Mesothelial cell of epicardium (in vitro differentiated cells): ENCODE measurements at regions not wholly inside any gene's neighbourhood (a gene's known extent, or its start where the extent isn't known, plus 50 kb on each side); places are given as distances from the start of the nearest gene placed in this dataset.

Experiments used
- DNase-seq, 2 experiments: peaks; one replicate each; pipeline ENCODE4 v3.0.0; 2021; ENCODE audit warnings: low spot score in 2 of 2; ENCODE audit not compliant: unreplicated experiment in 2 of 2
- H3K27ac Mint-ChIP-seq: 2 replicates; pipeline ENCODE4 v1.8.0; 2021; ENCODE audit warnings: mixed read lengths
- H3K27me3 Mint-ChIP-seq: 2 replicates; pipeline ENCODE4 v1.8.0; 2021; ENCODE audit warnings: low read depth, mixed read lengths
- H3K36me3 Mint-ChIP-seq: 2 replicates; pipeline ENCODE4 v1.8.0; 2021; ENCODE audit warnings: mixed read lengths
- H3K4me1 Mint-ChIP-seq: 2 replicates; pipeline ENCODE4 v1.8.0; 2021; ENCODE audit warnings: mixed read lengths
- H3K4me3 Mint-ChIP-seq: 2 replicates; pipeline ENCODE4 v1.8.0; 2021; ENCODE audit warnings: mild to moderate bottlenecking, moderate library complexity, mixed read lengths
- H3K9me3 Mint-ChIP-seq: 2 replicates; pipeline ENCODE4 v1.8.0; 2021; ENCODE audit warnings: mixed read lengths
- CTCF ChIP-seq: fragments of 200-600 bp; sonication (generic); IDR thresholded peaks from one replicate; pipeline ENCODE4 v1.5.0; 2021; ENCODE audit warnings: antibody characterized with exemption; ENCODE audit not compliant: unreplicated experiment

- no peaks in the 10 kb centered on the region for H3K9me3 Mint-ChIP-seq
- DNase-seq = no peak
- H3K27me3 Mint-ChIP-seq = no peaks in the 10 kb centered on the region
- TF ChIP-seq CTCF = no peak
- H3K4me3 Mint-ChIP-seq = no peak overlapping the region
- H3K27ac Mint-ChIP-seq = no peak overlapping the region
- H3K36me3 Mint-ChIP-seq = no peaks in the 10 kb centered on the region
- H3K4me1 Mint-ChIP-seq = peaks cover 17% of the 10 kb centered on the region
Measured at GRCh38 chr16:88276591-88276990, 106.2 kb upstream of the ZNF469 start.

GRCh38 chr16:88279998-88280397 lies 102.8 kb upstream of the ZNF469 start:
- no peak overlapping the region for H3K27ac Mint-ChIP-seq
- peaks cover 5% of the 10 kb centered on the region for H3K9me3 Mint-ChIP-seq
- H3K4me1 Mint-ChIP-seq = peaks cover 17% of the 10 kb centered on the region
- no peak overlapping the region for H3K4me3 Mint-ChIP-seq
- DNase-seq = no peak
- TF ChIP-seq CTCF = no peak
- H3K36me3 Mint-ChIP-seq = peaks cover 2% of the 10 kb centered on the region
- H3K27me3 Mint-ChIP-seq = no peaks in the 10 kb centered on the region

GRCh38 chr16:88281858-88282563 lies 100.7 kb upstream of the ZNF469 start:
- Mint-ChIP-seq H3K4me3 (no peak overlapping the region), H3K9me3 (peaks cover 9% of the 10 kb centered on the region), H3K4me1 (peaks cover 11% of the 10 kb centered on the region), H3K27me3 (no peaks in the 10 kb centered on the region), H3K36me3 (peaks cover 2% of the 10 kb centered on the region), H3K27ac (peak overlapping the region; percentile 71)
- no peak for DNase-seq
- TF ChIP-seq CTCF = no peak

GRCh38 chr16:88282564-88283395 lies 100.0 kb upstream of the ZNF469 start:
- peaks cover 2% of the 10 kb centered on the region for H3K36me3 Mint-ChIP-seq
- no peak for TF ChIP-seq CTCF
- H3K4me1 Mint-ChIP-seq = peaks cover 11% of the 10 kb centered on the region
- H3K27me3 Mint-ChIP-seq = no peaks in the 10 kb centered on the region
- no peak for DNase-seq
- H3K9me3 Mint-ChIP-seq = peaks cover 13% of the 10 kb centered on the region
- peak overlapping the region; percentile 71 for H3K27ac Mint-ChIP-seq
- H3K4me3 Mint-ChIP-seq = no peak overlapping the region

- Mint-ChIP-seq H3K9me3 (peaks cover 13% of the 10 kb centered on the region), H3K36me3 (peaks cover 2% of the 10 kb centered on the region), H3K4me3 (no peak overlapping the region), H3K4me1 (peaks cover 11% of the 10 kb centered on the region), H3K27ac (peak overlapping the region; percentile 12), H3K27me3 (no peaks in the 10 kb centered on the region)
- no peak for TF ChIP-seq CTCF
- no peak for DNase-seq
Measured at GRCh38 chr16:88283596-88283995, 99.2 kb upstream of the ZNF469 start.
